Spleen (tissue), 7 donors: ENCODE measurements at regions not wholly inside any gene's neighbourhood (a gene's known extent, or its start where the extent isn't known, plus 50 kb on each side); places are given as distances from the start of the nearest gene placed in this dataset.

Source experiments
- POLR2A ChIP-seq, 3 donors: fragments of 450-650 bp; IDR thresholded peaks; one replicate each; pipeline ENCODE4 v1.5.1; 2017; ENCODE audit warnings: antibody characterized with exemption in 3 of 3, mild to moderate bottlenecking in 1 of 3
- TF ChIP-seq, protein P1 (sequence below), 11 experiments: fragments of 200-600 bp in 7 of 11; fragments of 450-650 bp in 4 of 11; sonication (generic) in 4 of 11; IDR thresholded peaks in 8 of 11; conservative IDR thresholded peaks in 3 of 11; 1 replicate in 7 of 11; 2 replicates in 4 of 11; pipeline versions ENCODE4 v1.4.0 to v1.8.0; 2016 to 2021; ENCODE audit warnings: antibody characterized with exemption in 11 of 11, inconsistent platforms in 4 of 11, mild to moderate bottlenecking in 1 of 11
- donor health status: DM: no; HTN: no; CAD: no; lungs with moderate emphysema.
- donor health status: DM: no; HTN: no; CAD: no.
- donor health status: DM: no; HTN: no; CAD: no.

GRCh38 chr12:114194066-114194465 is 211.9 kb downstream of the TBX5 start:
- TF ChIP-seq, protein P1, sequence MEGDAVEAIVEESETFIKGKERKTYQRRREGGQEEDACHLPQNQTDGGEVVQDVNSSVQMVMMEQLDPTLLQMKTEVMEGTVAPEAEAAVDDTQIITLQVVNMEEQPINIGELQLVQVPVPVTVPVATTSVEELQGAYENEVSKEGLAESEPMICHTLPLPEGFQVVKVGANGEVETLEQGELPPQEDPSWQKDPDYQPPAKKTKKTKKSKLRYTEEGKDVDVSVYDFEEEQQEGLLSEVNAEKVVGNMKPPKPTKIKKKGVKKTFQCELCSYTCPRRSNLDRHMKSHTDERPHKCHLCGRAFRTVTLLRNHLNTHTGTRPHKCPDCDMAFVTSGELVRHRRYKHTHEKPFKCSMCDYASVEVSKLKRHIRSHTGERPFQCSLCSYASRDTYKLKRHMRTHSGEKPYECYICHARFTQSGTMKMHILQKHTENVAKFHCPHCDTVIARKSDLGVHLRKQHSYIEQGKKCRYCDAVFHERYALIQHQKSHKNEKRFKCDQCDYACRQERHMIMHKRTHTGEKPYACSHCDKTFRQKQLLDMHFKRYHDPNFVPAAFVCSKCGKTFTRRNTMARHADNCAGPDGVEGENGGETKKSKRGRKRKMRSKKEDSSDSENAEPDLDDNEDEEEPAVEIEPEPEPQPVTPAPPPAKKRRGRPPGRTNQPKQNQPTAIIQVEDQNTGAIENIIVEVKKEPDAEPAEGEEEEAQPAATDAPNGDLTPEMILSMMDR (IDR thresholded peaks at IDR 0.05 in 8 of 11, conservative IDR thresholded peaks at IDR 0.05 in 3 of 11), result no peak
- TF ChIP-seq POLR2A (IDR thresholded peaks at IDR 0.05), result no peak
